ENCODE measurements at regions not wholly inside any gene's neighbourhood (a gene's known extent, or its start where the extent isn't known, plus 50 kb on each side); places are given as distances from the start of the nearest gene placed in this dataset.
A peak's percentile ranks its signal among the peaks of the same experiment; 100 is the strongest.

GRCh38 chr5:87781976-87782375 is 369.2 kb upstream of the CCNH start (continued):
- TF ChIP-seq ZNF609 (CRISPR knock-in tag; IDR thresholded peaks at IDR 0.05; ENCODE audit: borderline replicate concordance) (no peak), MAFF (IDR thresholded peaks at IDR 0.05; ENCODE audit: low read length) (no peak)

DNA sequence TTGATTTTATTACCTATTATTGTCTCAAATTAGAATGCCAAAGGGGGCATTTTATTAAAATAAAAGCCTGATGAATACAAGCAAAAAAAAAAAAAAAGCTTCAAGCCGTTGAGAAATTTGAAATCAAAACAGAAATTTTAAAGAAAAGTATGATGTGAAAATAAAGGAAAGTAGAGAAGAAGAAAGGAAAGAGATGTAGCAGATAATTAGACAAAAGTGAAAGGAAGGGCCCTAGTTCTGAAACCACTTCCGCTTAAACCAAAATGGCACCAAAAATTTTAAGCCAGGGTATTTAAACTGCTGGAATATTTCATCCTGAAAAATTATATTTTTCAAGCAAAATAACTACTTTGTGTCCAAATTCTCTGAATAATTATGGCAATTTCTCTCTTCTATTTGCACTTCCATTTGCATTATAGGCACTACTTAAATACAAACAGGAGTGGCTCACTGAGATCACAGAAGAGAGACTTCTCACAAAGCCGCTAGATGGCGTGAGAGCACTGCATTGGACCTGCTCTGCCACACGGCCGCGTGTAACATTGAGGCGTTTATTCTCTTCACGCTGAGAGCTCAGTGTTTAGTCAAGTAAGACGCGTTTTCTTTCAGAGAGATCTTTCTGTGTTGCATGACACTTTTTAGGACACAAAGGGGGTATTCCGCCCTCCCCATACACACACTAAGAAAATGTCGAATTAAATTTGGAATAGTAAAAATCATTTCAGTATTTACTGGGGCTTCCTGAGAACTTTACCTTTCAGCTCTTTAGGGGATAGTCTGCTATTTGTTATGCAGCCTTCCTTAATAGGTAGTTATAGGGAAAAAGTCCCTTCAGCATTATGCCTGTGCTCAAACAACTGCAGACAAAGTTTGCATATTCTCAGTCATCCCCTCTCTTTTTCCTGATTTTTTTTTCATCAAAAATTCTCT is 368.4 kb upstream of the CCNH start:
- Histone ChIP-seq H3K27ac (ENCODE audit: extremely low read depth, low read depth, low read length) (no peak overlapping the region), H4K20me1 (replicated peaks; ENCODE audit: control insufficient read depth, insufficient read depth, low read length) (no peaks in the 10 kb centered on the region), H3K4me3 (no peak overlapping the region), H2AFZ (ENCODE audit: low read depth, low read length) (0 out of 2 replicates have a peak overlapping the region, but pooled peaks have one; percentile 10), H3K4me2 (ENCODE audit: insufficient read depth, low read length) (no peak overlapping the region), H3K27me3 (ENCODE audit: control insufficient read depth in 2 of 2, insufficient read depth in 2 of 2, low read length in 2 of 2) (no peaks in the 10 kb centered on the region), H3K4me1 (replicated peaks in 1 of 2; ENCODE audit: control insufficient read depth in 2 of 2, insufficient read depth in 2 of 2, low read length in 2 of 2) (no peaks in the 10 kb centered on the region), H3K9me3 (replicated peaks; ENCODE audit: control insufficient read depth, insufficient read depth, low read depth, low read length) (no peaks in the 10 kb centered on the region), H3K79me2 (ENCODE audit: control insufficient read depth, insufficient read depth, low read length) (no peaks in the 10 kb centered on the region), H3K36me3 (ENCODE audit: control insufficient read depth, insufficient read depth, low read length) (no peaks in the 10 kb centered on the region), H3K9me1 (ENCODE audit: control insufficient read depth, insufficient read depth, low read length) (no peaks in the 10 kb centered on the region), H3K9ac (ENCODE audit: insufficient read depth in 1 of 2, low read depth in 2 of 2, low read length in 2 of 2) (no peak overlapping the region)
- intact Hi-C loops (cut with micrococcal nuclease) = loop anchor here (1.0 to 5.0 kb wide), 3 partner anchors 661 to 910 kb away; no protein-coding TSS in a partner anchor
- BruUV-seq (replicated peaks) = no TSS peak
- 9% methylated on average over 13 of the region's 13 CpGs for WGBS (ENCODE audit: insufficient coverage, low coverage, missing lambda C conversion rate)
- FAIRE-seq (peak; percentile 93), DNase-seq (ENCODE audit: extremely low read depth in 1 of 4, low spot score in 3 of 4) (peak; percentile 45 to 87 (median 55)), ATAC-seq (peak; percentile 100)
- CTCF ChIA-PET (ENCODE audit: low intra/inter-chr PET ratio) = interaction anchor here (0.5 to 0.8 kb wide), 4 partner anchors 893 to 910 kb away, joined by 3 to 6 read pairs (median 4); no protein-coding TSS in a partner anchor
- in situ Hi-C loops (cut with MboI) = loop anchor here (5.0 kb wide), 1 partner anchor 911 kb away; no protein-coding TSS in a partner anchor
- POLR2A ChIA-PET = no interaction called here
- TF ChIP-seq VEZF1 (CRISPR knock-in tag; IDR thresholded peaks at IDR 0.05) = no peak
- TF ChIP-seq FOXA1 (IDR thresholded peaks at IDR 0.05; ENCODE audit: borderline replicate concordance) = no peak
- TF ChIP-seq CTCF (IDR thresholded peaks at IDR 0.05 in 2 of 3, conservative IDR thresholded peaks at IDR 0.05 in 1 of 3; ENCODE audit: insufficient read depth in 2 of 3, low read depth in 1 of 3, low read length in 3 of 3) = peak; percentile 85 to 90 (median 87)
- no peak for TF ChIP-seq DLX4 (CRISPR knock-in tag; IDR thresholded peaks at IDR 0.05)
- peak; percentile 90 for TF ChIP-seq SMC3 (conservative IDR thresholded peaks at IDR 0.05; ENCODE audit: insufficient read depth, low read depth, low read length)

Measured in K562 (cell line).